ENCODE measurements at regions not wholly inside any gene's neighbourhood (a gene's known extent, or its start where the extent isn't known, plus 50 kb on each side); places are given as distances from the start of the nearest gene placed in this dataset.

- TF ChIP-seq POLR2A (IDR thresholded peaks at IDR 0.05) (no peak), CTCF (IDR thresholded peaks at IDR 0.05 in 4 of 5, conservative IDR thresholded peaks at IDR 0.05 in 1 of 5) (no peak)
Measured at GRCh38 chr1:87765681-87766070, 437.0 kb downstream of the LMO4 start.

All from gastrocnemius medialis (tissue), 4 donors.